ENCODE measurements at regions not wholly inside any gene's neighbourhood (a gene's known extent, or its start where the extent isn't known, plus 50 kb on each side); places are given as distances from the start of the nearest gene placed in this dataset.

- no TSS peak for BruUV-seq (replicated peaks)
- ATAC-seq (no peak), DNase-seq (ENCODE audit: low read depth, low spot score) (no peak), FAIRE-seq (no peak)
- Histone ChIP-seq H3K4me2 (ENCODE audit: control insufficient read depth, insufficient read depth) (no peak overlapping the region), H3K27me3 (replicated peaks in 1 of 2; ENCODE audit: control insufficient read depth in 2 of 2, insufficient read depth in 2 of 2, low read length in 1 of 2) (no peaks in the 10 kb centered on the region), H3K9ac (ENCODE audit: control insufficient read depth, insufficient read depth, low read length) (no peak overlapping the region), H3K4me3 (no peak overlapping the region), H3K9me3 (replicated peaks; ENCODE audit: control insufficient read depth, insufficient read depth, low read length) (no peaks in the 10 kb centered on the region), H3K79me2 (ENCODE audit: control insufficient read depth, insufficient read depth, low read length) (no peaks in the 10 kb centered on the region), H3K36me3 (ENCODE audit: control insufficient read depth in 2 of 2, insufficient read depth in 2 of 2, low read length in 1 of 2) (no peaks in the 10 kb centered on the region), H3K4me1 (ENCODE audit: control insufficient read depth, insufficient read depth, low read length) (no peaks in the 10 kb centered on the region), H4K20me1 (ENCODE audit: control insufficient read depth, insufficient read depth) (no peaks in the 10 kb centered on the region), H2AFZ (ENCODE audit: control insufficient read depth, low read depth, low read length) (no peak overlapping the region), H3K27ac (ENCODE audit: control insufficient read depth, insufficient read depth) (no peak overlapping the region)
- intact Hi-C loops (cut with micrococcal nuclease; ENCODE audit: unreplicated experiment): no loop called here
- WGBS (ENCODE audit: insufficient coverage, insufficient replicate concordance, low lambda C conversion rate, missing lambda C conversion rate): 0% methylated on average over 1 of the region's 1 CpG
- ChIA-PET SMC1A (ENCODE audit: uncharacterized antibody, unreplicated experiment) (no interaction called here), RAD21 (ENCODE audit: unreplicated experiment) (no interaction called here), POLR2A (no interaction called here), CTCF (no interaction called here)
- in situ Hi-C loops (cut with MboI): no loop called here
- TF ChIP-seq SMAD1 (IDR thresholded peaks at IDR 0.05; ENCODE audit: low read depth, partially characterized antibody): no peak
- TF ChIP-seq TCF3 (IDR thresholded peaks at IDR 0.05; ENCODE audit: borderline replicate concordance, insufficient read depth, low read depth, low read length): no peak
- TF ChIP-seq CREM (IDR thresholded peaks at IDR 0.05; ENCODE audit: low read depth): no peak
- no peak for TF ChIP-seq RB1 (IDR thresholded peaks at IDR 0.05; ENCODE audit: borderline replicate concordance)
- TF ChIP-seq STAT3 (IDR thresholded peaks at IDR 0.05; ENCODE audit: low read depth, low read length): no peak
- no peak for TF ChIP-seq REST (IDR thresholded peaks at IDR 0.05; ENCODE audit: low read depth, low read length)
Observed at GRCh38 chr20:54914995-54915394, 439.6 kb downstream of the DOK5 start.

Measured in GM12878 (cell line).